Osteocyte (in vitro differentiated cells): ENCODE measurements at regions not wholly inside any gene's neighbourhood (a gene's known extent, or its start where the extent isn't known, plus 50 kb on each side); places are given as distances from the start of the nearest gene placed in this dataset.

Experiments
- DNase-seq: peaks from one replicate; pipeline ENCODE4 v3.0.0; 2021; ENCODE audit warnings: mixed read lengths; ENCODE audit not compliant: unreplicated experiment; ENCODE audit errors: extremely low spot score
- H3K27ac Mint-ChIP-seq: one replicate; pipeline ENCODE4 v1.8.0; 2021; ENCODE audit warnings: mild to moderate bottlenecking, mixed read lengths; ENCODE audit not compliant: unreplicated experiment
- H3K27me3 Mint-ChIP-seq: one replicate; pipeline ENCODE4 v1.8.0; 2021; ENCODE audit warnings: mixed read lengths; ENCODE audit not compliant: unreplicated experiment
- H3K36me3 Mint-ChIP-seq: one replicate; pipeline ENCODE4 v1.8.0; 2021; ENCODE audit warnings: mixed read lengths; ENCODE audit not compliant: unreplicated experiment
- H3K4me1 Mint-ChIP-seq: one replicate; pipeline ENCODE4 v1.8.0; 2021; ENCODE audit warnings: mixed read lengths; ENCODE audit not compliant: unreplicated experiment
- H3K4me3 Mint-ChIP-seq: one replicate; pipeline ENCODE4 v1.8.0; 2021; ENCODE audit warnings: mild to moderate bottlenecking, moderate library complexity, mixed read lengths; ENCODE audit not compliant: unreplicated experiment
- H3K9me3 Mint-ChIP-seq: one replicate; pipeline ENCODE4 v1.8.0; 2021; ENCODE audit warnings: mixed read lengths; ENCODE audit not compliant: unreplicated experiment
- CTCF ChIP-seq: fragments of 200-600 bp; sonication (generic); IDR thresholded peaks from 2 replicates; pipeline ENCODE4 v1.5.0; 2021; ENCODE audit warnings: antibody characterized with exemption, mild to moderate bottlenecking, moderate library complexity

DNA sequence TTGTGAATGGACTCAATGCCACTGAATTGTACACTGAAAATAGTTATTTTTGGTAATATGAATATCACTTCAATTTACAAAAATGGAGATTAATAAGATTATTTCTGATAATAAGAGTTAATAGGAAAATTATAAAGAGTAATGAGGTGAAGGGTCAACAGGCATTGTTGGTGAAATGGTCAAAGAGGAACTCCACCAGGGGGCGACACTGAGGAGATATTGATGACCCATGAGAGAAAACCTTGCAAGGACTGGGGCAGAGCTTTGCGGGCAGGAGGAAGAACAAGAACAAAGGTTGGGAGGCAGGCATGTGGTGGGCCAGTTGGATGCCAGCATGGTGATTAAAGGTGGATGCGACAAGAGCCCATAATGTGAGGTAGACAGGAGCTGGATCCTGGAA lies 74.0 kb upstream of the XYLT1 start:
- DNase-seq = no peak
- Mint-ChIP-seq H3K4me3 (no peak overlapping the region), H3K27me3 (no peaks in the 10 kb centered on the region), H3K9me3 (peaks cover 11% of the 10 kb centered on the region), H3K4me1 (no peaks in the 10 kb centered on the region), H3K36me3 (no peaks in the 10 kb centered on the region), H3K27ac (no peak overlapping the region)
- TF ChIP-seq CTCF = peak; percentile 13

- H3K27ac Mint-ChIP-seq = no peak overlapping the region
- no peak for DNase-seq
- H3K4me3 Mint-ChIP-seq = no peak overlapping the region
- no peaks in the 10 kb centered on the region for H3K4me1 Mint-ChIP-seq
- H3K36me3 Mint-ChIP-seq = no peaks in the 10 kb centered on the region
- no peaks in the 10 kb centered on the region for H3K27me3 Mint-ChIP-seq
- no peak for TF ChIP-seq CTCF
- H3K9me3 Mint-ChIP-seq = peaks cover 11% of the 10 kb centered on the region
These were observed 73.5 kb upstream of the XYLT1 start for GRCh38 chr16:17544304-17544703.

DNA sequence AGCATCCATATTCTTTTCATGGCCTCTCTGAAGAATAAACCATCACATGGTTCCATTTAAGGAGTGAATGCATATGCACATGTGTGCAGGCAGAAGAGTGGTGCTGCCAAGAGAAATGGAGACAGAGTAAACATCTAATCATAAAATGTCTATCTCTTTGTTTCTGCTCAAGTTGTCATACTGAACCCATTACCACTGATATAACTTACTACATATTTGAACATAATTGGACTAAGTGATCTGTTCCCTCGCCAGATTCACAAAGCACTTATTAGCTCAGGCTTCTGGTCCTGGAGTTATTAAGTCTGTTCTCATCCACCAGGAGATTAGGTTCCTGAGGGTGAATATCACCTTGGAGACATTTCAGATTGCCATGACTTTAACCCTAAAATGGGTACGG lies 72.3 kb upstream of the XYLT1 start:
- H3K9me3 Mint-ChIP-seq = peaks cover 11% of the 10 kb centered on the region
- no peak overlapping the region for H3K27ac Mint-ChIP-seq
- no peaks in the 10 kb centered on the region for H3K27me3 Mint-ChIP-seq
- no peak for DNase-seq
- TF ChIP-seq CTCF = no peak
- H3K4me1 Mint-ChIP-seq = no peaks in the 10 kb centered on the region
- H3K4me3 Mint-ChIP-seq = no peak overlapping the region
- H3K36me3 Mint-ChIP-seq = no peaks in the 10 kb centered on the region

GRCh38 chr16:17541324-17541723 lies 70.6 kb upstream of the XYLT1 start:
- H3K4me1 Mint-ChIP-seq = no peaks in the 10 kb centered on the region
- H3K27me3 Mint-ChIP-seq = no peaks in the 10 kb centered on the region
- H3K27ac Mint-ChIP-seq = no peak overlapping the region
- no peak for TF ChIP-seq CTCF
- no peak overlapping the region for H3K4me3 Mint-ChIP-seq
- H3K9me3 Mint-ChIP-seq = peaks cover 6% of the 10 kb centered on the region
- no peaks in the 10 kb centered on the region for H3K36me3 Mint-ChIP-seq
- DNase-seq = no peak

DNA sequence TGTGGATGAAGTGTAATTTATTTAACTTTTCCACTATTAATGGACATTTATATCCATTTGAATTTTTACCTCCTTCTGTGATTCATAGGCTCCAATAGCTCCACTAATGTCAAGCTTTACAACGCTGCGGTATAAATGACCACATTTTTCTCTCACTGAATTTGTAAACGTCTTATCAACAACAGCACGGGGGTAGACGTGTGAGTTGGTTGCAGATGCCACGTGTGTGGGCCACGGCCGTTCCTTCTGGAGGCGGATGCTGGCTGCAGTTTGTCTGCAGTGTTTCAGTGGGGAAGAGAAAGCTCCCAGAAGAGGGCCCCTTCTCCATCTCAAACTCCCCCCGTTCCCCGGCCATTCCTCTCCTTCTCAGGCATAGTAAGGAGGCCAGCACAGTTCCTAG lies 68.2 kb upstream of the XYLT1 start:
- Mint-ChIP-seq H3K36me3 (no peaks in the 10 kb centered on the region), H3K4me1 (no peaks in the 10 kb centered on the region), H3K27me3 (no peaks in the 10 kb centered on the region), H3K27ac (no peak overlapping the region), H3K9me3 (no peaks in the 10 kb centered on the region), H3K4me3 (no peak overlapping the region)
- TF ChIP-seq CTCF = no peak
- DNase-seq = no peak
